Central memory CD8-positive, alpha-beta T cell (primary cell): ENCODE measurements at regions not wholly inside any gene's neighbourhood (a gene's known extent, or its start where the extent isn't known, plus 50 kb on each side); places are given as distances from the start of the nearest gene placed in this dataset.

Experiments
- ATAC-seq: fragments of 150-1000 bp; cut with Tn5 transposase; replicated peaks from 2 replicates; pipeline ENCODE4 v1.10.0; 2022; ENCODE audit warnings: mild to moderate bottlenecking, moderate FRiP score, moderate number of reproducible peaks; ENCODE audit not compliant: poor library complexity, severe bottlenecking; ENCODE audit errors: extremely low read depth
- DNase-seq, 2 donors: peaks; one replicate each; pipeline ENCODE4 v3.0.0; 2021; ENCODE audit warnings: low spot score in 2 of 2
- H3K27ac Mint-ChIP-seq: one replicate; pipeline ENCODE4 v1.8.0; 2022; ENCODE audit warnings: low read depth, mild to moderate bottlenecking, moderate library complexity, mixed read lengths
- H3K27me3 Mint-ChIP-seq: one replicate; pipeline ENCODE4 v1.8.0; 2022; ENCODE audit warnings: mixed read lengths
- H3K36me3 Mint-ChIP-seq: one replicate; pipeline ENCODE4 v1.8.0; 2022; ENCODE audit warnings: mild to moderate bottlenecking, moderate library complexity, mixed read lengths; ENCODE audit not compliant: insufficient read depth
- H3K4me1 Mint-ChIP-seq: one replicate; pipeline ENCODE4 v1.8.0; 2022; ENCODE audit warnings: mixed read lengths
- H3K4me3 Mint-ChIP-seq: one replicate; pipeline ENCODE4 v1.8.0; 2022; ENCODE audit warnings: mild to moderate bottlenecking, moderate library complexity, mixed read lengths
- H3K9me3 Mint-ChIP-seq: one replicate; pipeline ENCODE4 v1.8.0; 2022; ENCODE audit warnings: mixed read lengths

- H3K27ac Mint-ChIP-seq: no peak overlapping the region
- ATAC-seq: no peak
- H3K36me3 Mint-ChIP-seq: no peaks in the 10 kb centered on the region
Measured at GRCh38 chr7:132636581-132636980, 60.3 kb upstream of the PLXNA4 start.

GRCh38 chr7:132635127-132635526 lies 58.9 kb upstream of the PLXNA4 start:
- no peak overlapping the region for H3K4me3 Mint-ChIP-seq
- no peaks in the 10 kb centered on the region for H3K36me3 Mint-ChIP-seq
- no peaks in the 10 kb centered on the region for H3K9me3 Mint-ChIP-seq
- H3K4me1 Mint-ChIP-seq: no peaks in the 10 kb centered on the region
- H3K27ac Mint-ChIP-seq: no peak overlapping the region
- ATAC-seq (no peak), DNase-seq (no peak)
- H3K27me3 Mint-ChIP-seq: peaks cover 20% of the 10 kb centered on the region

More at GRCh38 chr7:132636581-132636980, 60.3 kb upstream of the PLXNA4 start:
- Mint-ChIP-seq H3K9me3 (no peaks in the 10 kb centered on the region), H3K27me3 (peaks cover 14% of the 10 kb centered on the region), H3K4me3 (no peak overlapping the region), H3K4me1 (no peaks in the 10 kb centered on the region)
- DNase-seq: no peak

GRCh38 chr7:132630834-132631233 lies 54.6 kb upstream of the PLXNA4 start:
- no peak overlapping the region for H3K27ac Mint-ChIP-seq
- H3K4me1 Mint-ChIP-seq: no peaks in the 10 kb centered on the region
- ATAC-seq: no peak

More at GRCh38 chr7:132630834-132631233, 54.6 kb upstream of the PLXNA4 start:
- Mint-ChIP-seq H3K36me3 (no peaks in the 10 kb centered on the region), H3K27me3 (peaks cover 10% of the 10 kb centered on the region), H3K9me3 (no peaks in the 10 kb centered on the region), H3K4me3 (no peak overlapping the region)
- DNase-seq: no peak
